ENCODE measurements at regions not wholly inside any gene's neighbourhood (a gene's known extent, or its start where the extent isn't known, plus 50 kb on each side); places are given as distances from the start of the nearest gene placed in this dataset.
"Not testable (repeated sequence)": the region's sequence is repeated elsewhere in the genome, so short reads cannot be mapped to it uniquely, and the experiment has no call there.

GRCh38 chr12:124218650-124219049 lies 76.2 kb upstream of the RFLNA start:
- DNase-seq (ENCODE audit: low read depth in 3 of 3): not testable (repeated sequence)

GRCh38 chr12:124222368-124223245 lies 72.3 kb upstream of the RFLNA start:
- no peak for DNase-seq (ENCODE audit: low read depth in 3 of 3)

DNA sequence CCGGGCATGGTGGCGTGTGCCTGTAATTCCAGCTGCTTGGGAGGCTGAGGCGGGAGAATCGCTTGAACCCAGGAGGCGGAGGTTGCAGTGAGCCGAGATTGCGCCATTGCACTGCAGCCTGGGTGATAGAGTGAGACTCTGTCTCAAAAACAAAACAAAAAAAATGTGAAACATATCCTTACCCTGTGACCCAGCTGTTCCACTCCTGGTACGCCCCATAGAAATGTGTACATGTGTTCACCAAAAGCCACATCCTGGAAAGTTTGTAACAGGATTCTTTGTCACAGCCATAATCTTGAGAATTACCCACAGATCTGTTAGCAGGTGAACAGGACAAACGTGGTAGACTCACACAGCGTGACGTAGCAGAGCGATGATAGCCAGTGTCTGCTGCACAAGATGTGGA lies 71.2 kb upstream of the RFLNA start:
- DNase-seq (ENCODE audit: low read depth in 3 of 3): peak in 2 of 3 donors; percentile 13 to 23

GRCh38 chr12:124224535-124225110 lies 70.3 kb upstream of the RFLNA start:
- DNase-seq (ENCODE audit: low read depth in 3 of 3): no peak

- DNase-seq (ENCODE audit: low read depth in 3 of 3): no peak
Observed at GRCh38 chr12:124225730-124226129, 69.2 kb upstream of the RFLNA start.

GRCh38 chr12:124227951-124228711 lies 66.8 kb upstream of the RFLNA start:
- peak in 1 of 3 donors; percentile 8 for DNase-seq (ENCODE audit: low read depth in 3 of 3)

- DNase-seq (ENCODE audit: low read depth in 3 of 3): no peak
Observed at GRCh38 chr12:124229520-124229919, 65.4 kb upstream of the RFLNA start.

DNA sequence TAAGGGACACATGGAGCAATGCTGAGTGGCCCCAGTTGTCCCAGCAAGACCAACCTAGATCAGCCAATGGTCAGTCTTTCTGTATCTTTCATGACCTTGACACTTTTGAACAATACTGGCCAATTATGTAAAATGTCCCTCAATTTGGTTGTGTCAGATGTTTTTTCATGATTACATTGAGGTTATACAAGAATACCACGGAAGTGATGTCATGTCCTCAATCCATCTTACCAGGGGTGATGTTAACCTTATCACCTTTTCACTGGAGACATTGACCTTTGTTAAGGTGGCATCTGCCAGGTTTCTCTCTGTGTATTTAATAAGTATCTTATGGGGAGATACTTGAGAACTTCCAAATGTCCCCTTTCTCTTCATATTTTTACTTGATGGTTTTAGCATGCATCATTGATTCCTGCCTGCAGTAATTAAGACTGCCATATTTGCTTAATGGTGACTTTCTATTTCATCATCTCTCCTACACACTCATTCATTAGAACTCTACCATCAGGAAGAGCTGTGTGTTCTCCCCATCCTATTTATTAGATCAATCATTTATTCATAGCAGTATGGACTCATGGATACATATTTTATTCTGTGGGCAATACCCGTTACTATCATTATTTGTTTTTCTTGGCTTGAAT lies 64.7 kb upstream of the RFLNA start:
- no peak for DNase-seq (ENCODE audit: low read depth in 3 of 3)

DNA sequence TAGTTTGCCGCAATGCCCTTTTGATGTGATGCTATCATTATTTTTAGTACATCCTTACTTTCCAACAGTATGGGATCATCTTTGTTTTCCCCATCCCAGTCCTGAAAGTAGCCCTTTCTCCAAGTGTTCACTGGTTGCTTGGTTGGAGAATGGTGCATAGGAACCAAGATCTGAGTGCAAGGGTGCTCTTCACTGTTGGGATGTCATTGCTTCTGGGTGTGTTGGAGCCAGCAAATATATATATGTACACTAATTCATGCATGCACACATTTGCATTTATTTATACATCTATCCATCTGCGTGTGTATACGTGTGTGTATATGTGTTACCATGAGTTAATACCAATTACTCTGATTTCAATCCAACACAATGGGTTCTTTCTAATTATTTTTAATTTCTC lies 64.1 kb upstream of the RFLNA start:
- no peak for DNase-seq (ENCODE audit: low read depth in 3 of 3)

DNA sequence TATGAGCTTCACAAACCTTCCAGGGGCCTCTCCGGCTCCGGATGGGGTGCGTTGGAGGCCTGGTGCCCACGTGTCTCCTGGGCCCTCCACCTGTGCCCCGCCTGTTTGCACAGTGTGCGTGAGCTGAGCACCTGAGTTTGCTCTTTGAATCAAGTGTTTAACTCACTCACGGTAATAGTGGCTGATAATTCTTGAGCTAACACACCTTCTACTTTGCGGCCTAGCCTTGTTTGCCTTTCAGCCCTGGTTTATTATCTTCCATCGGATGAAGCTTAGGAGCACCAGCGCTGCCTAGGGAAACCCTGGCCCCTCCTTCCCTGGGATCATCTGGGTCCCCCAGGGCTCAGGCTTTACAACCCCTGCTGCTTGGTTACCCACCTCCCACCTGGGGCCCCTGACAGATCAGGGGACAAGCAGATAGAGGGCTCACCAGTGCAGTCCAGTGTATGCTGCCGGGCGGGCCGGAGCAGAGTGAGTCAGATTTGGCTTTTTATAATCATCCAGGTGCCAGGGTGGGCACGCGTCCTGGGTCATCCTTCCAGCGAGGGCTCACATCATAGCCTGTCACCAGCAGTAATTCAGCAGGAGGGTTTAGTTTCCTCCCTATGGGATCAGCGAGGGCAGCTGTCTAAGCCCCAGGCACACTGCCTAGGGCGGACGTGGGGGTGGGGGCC lies 62.8 kb upstream of the RFLNA start:
- DNase-seq (ENCODE audit: low read depth in 3 of 3): no peak

- DNase-seq (ENCODE audit: low read depth in 3 of 3): no peak
Observed at GRCh38 chr12:124232654-124232987, 62.3 kb upstream of the RFLNA start.

DNA sequence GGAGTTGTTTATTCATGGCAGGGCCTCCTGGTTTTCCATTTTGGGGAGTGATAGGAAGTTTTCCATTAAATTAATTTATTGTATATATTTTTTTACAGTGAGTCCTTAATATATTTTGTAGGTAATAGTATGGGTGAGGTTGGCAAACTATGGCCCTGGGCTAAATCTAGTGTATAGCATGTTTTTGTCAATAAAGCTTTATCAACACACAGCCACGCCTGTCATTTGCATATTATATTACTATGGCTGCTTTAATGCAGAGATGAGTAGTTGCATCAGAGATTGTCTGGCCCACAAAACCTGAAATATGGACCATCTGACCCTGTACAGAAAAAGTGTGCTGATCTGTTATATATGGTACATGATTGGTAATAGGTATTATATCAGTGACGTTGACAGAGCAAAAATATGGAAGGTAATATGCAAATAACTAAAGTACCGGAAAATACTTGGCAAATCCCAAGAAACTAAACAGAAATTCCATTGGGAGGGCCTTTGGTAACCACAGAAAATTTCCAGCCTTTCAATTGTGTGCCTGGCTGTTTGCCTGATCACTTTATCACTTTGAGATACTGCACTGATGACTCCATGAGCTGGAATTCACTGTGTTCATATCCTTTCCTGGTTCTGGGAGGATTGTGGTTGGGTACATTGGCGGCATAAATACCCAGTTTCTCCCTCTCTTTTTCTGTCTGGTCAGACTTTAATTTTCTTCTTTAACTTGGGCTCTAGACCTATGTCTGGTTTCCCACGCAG lies 61.7 kb upstream of the RFLNA start:
- no peak for DNase-seq (ENCODE audit: low read depth in 3 of 3)

GRCh38 chr12:124233846-124234640 lies 60.9 kb upstream of the RFLNA start:
- no peak for DNase-seq (ENCODE audit: low read depth in 3 of 3)

- DNase-seq (ENCODE audit: low read depth in 3 of 3): no peak
Observed at GRCh38 chr12:124236625-124237031, 58.3 kb upstream of the RFLNA start.

- no peak for DNase-seq (ENCODE audit: low read depth in 3 of 3)
Observed at GRCh38 chr12:124238886-124239285, 56.0 kb upstream of the RFLNA start.

- DNase-seq (ENCODE audit: low read depth in 3 of 3): no peak
Observed at GRCh38 chr12:124240493-124240892, 54.4 kb upstream of the RFLNA start.

- no peak for DNase-seq (ENCODE audit: low read depth in 3 of 3)
Observed at GRCh38 chr12:124241776-124242528, 52.9 kb upstream of the RFLNA start.

GRCh38 chr12:124242529-124243065 lies 52.3 kb upstream of the RFLNA start:
- no peak for DNase-seq (ENCODE audit: low read depth in 3 of 3)

- DNase-seq (ENCODE audit: low read depth in 3 of 3): no peak
Observed at GRCh38 chr12:124243936-124244335, 51.0 kb upstream of the RFLNA start.

Measured in stimulated activated CD4-positive, alpha-beta T cell treated with anti-CD3 and anti-CD28 coated beads, TNF-alpha, amount 100 ng/mL, for 48 hours (primary cell).